Tongue (tissue), 1 donor: ENCODE measurements at regions not wholly inside any gene's neighbourhood (a gene's known extent, or its start where the extent isn't known, plus 50 kb on each side); places are given as distances from the start of the nearest gene placed in this dataset.
A peak's percentile ranks its signal among the peaks of the same experiment; 100 is the strongest.

Experiments
- DNase-seq: peaks from one replicate; pipeline ENCODE4 v3.0.0-alpha.2; 2015

DNA sequence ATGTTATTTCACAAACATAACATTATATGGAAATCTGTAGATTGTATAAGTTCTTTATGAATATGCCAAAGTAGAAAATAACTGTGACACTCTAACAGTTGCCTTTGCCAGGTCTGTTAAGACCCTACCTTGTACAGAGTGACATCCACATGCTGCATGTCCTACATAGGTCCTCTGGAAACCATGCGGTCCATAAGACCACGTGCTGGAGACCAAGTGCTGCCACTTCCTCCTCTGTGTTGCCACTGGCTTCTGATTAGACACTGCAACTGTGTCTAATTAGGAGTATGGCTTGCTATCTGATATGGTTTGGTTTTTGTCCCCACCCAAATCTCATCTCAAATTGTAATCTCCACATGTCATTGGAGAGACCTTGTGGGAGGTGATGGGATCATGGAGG, 855.5 kb upstream of the SEMA6D start:
- no peak for DNase-seq

GRCh38 chr15:46865155-46865554, 852.1 kb upstream of the SEMA6D start:
- no peak for DNase-seq

GRCh38 chr15:46872286-46872980, 844.9 kb upstream of the SEMA6D start:
- no peak for DNase-seq

DNA sequence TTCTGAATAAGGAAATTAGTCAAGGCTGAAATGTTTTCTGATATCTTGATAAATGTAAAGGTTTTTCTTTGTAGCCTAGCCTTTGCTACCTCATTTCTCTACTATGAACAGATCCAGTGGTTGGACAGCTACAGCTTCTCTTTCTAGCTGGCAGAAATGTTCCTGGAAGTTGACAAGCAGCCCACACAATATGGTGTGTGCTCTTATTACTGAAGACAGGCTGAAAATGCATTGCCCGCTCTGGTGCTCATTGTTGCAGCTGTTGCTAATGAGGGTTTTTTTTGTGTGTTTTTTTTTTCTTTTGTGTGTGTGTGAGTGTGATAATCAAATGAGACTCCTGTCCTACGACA, 844.3 kb upstream of the SEMA6D start:
- DNase-seq: peak; percentile 16

- no peak for DNase-seq
These were observed 838.1 kb upstream of the SEMA6D start for GRCh38 chr15:46879032-46879770.

GRCh38 chr15:46880791-46881190, 836.5 kb upstream of the SEMA6D start:
- DNase-seq: no peak

DNA sequence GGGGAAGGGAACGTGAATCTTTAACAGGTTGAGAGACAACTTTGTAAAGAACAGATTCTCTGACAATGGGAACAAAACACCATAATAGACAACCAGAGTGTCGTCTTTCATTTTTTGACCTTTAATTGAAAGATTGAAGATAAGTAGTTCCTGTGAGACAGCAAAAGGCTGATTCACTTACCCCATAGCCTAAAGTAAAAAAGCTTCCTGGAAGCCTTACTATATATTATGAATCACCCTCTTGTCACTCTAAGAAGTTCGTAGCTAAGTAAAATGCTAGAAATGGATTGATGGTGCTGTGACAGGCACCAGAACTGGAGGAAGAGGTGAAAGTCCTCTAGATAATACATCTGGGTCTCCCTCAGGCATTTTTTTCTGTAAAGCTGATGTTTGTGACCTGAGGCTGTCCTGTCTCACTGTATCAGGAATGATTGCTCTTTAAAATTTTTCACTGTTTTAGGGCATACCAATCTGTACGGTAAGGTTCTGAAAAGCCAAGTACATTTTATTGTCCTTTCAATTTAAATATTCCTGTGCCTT, 824.6 kb upstream of the SEMA6D start:
- DNase-seq: no peak

DNA sequence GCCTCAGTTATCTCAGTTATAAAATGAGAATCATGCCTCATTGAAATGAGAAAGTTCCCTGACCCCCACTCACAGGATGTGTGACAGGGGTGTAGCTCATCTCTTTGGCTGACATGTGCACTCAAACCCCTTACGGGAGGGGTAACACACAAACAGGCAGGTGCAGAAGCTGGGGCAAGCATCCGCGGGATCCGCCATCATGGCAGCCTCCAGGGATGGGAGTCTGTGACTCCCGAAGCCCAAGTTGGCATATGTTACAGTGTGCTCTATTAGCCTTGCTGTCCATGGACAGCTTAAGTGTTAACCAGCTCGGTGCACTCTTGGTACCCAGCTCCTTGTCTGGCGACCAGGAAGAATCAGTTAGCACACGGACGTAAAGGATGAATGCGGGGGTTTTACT, 822.7 kb upstream of the SEMA6D start:
- DNase-seq: no peak

- DNase-seq: no peak
These were observed 820.0 kb upstream of the SEMA6D start for GRCh38 chr15:46897266-46897665.

- no peak for DNase-seq
These were observed 816.3 kb upstream of the SEMA6D start for GRCh38 chr15:46901001-46901400.

- no peak for DNase-seq
These were observed 799.5 kb upstream of the SEMA6D start for GRCh38 chr15:46917721-46918252.

DNA sequence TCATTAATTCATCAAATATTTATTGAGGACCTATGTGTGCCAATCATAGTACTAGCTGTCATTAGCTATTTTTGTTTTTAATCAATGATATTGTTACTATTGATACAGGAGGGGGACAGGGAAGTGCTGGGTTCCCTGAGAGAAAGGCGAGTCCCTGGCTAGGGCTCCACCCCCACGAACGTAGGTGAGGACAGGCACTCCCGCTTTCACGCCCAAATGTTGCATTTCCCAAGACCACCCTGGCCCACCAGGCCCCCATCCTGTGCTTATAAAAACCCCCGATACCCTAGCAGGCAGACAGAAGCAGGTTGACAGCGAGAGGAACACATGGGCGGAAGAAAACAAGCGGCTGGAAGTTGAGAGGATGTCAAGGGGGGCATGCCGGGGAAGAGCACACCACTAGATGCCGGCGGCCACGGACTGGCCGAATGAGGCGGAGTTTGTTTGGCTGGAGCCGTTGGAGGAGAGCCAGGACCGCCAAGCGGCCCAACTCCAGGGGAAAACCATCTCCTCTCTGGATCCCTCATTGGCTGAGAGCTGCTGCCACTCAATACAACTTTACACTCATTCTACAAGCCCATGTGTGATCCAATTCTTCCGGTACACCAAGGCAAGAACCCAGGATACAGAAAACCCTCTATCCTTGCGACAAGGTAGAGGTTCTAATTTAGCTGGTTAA, 798.7 kb upstream of the SEMA6D start:
- no peak for DNase-seq

GRCh38 chr15:46921891-46922290, 795.4 kb upstream of the SEMA6D start:
- peak; percentile 8 for DNase-seq

GRCh38 chr15:46930426-46930825, 786.9 kb upstream of the SEMA6D start:
- DNase-seq: no peak

- no peak for DNase-seq
These were observed 784.0 kb upstream of the SEMA6D start for GRCh38 chr15:46933332-46933731.

DNA sequence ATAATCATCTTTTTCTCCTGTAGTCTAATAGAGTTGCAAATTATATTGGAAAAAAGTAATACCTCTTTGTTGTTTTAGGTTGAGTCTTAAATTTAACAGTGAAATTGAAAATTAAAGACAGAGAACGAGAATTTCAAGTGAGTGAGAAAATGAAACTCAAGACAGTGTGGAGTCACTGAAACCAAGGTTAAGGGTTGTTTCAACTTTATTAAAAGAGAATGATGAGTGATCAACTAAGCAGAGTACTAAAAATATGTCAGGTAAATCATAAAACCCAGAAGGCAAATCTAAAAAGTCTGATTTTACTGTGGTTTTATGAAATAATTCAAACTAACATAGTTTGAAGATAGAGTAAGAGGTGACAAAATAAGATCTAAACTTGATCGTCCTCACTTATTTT, 782.5 kb upstream of the SEMA6D start:
- no peak for DNase-seq

- no peak for DNase-seq
These were observed 779.1 kb upstream of the SEMA6D start for GRCh38 chr15:46938169-46938568.

- no peak for DNase-seq
These were observed 776.1 kb upstream of the SEMA6D start for GRCh38 chr15:46941241-46941640.

- DNase-seq: no peak
These were observed 770.4 kb upstream of the SEMA6D start for GRCh38 chr15:46946953-46947352.

DNA sequence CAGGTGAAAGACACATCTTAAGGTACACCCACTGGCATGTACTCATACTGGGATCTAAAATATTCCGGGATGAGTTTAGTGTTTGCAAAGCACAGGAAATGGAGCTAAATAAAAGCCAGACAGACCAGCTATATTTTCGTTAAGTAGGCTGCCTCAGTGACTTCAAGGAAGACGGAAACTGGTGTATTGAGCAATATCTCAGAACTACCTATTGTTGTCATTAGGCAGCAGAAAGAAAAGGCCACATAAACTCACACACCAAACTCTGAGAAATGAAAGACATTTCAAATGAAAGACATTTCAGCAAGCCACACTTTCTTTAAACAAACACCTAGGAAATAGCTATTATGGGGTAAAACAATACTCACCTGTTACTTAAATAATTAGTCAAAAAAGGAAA, 761.7 kb upstream of the SEMA6D start:
- no peak for DNase-seq

DNA sequence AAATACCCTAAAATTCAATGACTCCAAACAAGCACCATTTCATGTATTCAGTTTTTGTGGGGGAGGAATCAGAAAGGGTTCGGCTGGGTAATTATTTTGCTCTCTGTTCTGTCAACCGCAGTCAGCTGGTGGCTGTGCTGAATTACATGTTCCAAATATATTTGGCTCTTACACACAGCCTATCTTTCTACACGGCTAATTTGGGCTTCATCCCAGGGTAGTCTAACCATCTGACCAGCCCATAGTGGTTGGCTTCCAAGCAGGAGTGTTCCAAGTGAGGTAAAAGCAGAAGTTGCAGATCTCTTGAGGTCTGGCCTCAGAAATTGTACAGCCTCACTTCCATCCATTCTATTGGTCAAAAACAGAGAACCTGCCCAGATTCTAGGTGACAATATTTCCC, 760.8 kb upstream of the SEMA6D start:
- DNase-seq: peak; percentile 26

DNA sequence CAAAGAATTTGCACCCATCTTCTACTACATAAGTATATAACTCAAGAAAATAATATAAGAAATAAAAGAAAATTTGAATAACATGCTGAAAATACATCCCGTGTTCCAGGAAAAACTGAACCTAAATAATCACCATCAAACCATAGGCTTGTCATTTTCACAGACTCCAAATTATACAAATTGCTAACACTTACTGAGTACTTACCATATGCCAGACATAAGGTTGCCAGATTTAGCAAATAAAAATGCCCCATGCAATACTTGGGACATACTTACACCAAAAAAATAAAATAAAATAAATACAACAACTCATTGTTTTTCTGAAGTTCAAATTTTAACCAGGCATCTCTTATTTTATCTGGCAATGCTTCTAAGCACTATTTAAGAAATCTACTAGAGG, 760.4 kb upstream of the SEMA6D start:
- DNase-seq: peak; percentile 14

DNA sequence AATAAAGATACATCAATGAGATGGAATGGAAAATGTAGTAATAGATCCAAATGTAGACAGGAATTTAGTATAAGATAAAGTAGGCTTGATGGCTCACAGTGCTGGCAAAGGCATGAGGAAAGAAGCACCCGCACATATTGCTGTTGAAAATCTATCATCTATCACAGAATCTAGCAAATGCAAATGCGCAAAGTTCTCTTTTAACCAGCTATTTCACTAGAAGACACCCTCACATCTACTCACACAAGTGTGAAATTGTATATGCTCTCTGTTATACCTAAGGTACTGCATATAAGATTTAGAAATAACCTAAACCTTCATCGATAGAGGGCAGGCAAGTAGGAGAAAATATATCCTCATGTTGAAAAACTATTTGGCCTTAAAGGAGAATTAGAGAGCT, 756.7 kb upstream of the SEMA6D start:
- no peak for DNase-seq
